ENCODE measurements at regions not wholly inside any gene's neighbourhood (a gene's known extent, or its start where the extent isn't known, plus 50 kb on each side); places are given as distances from the start of the nearest gene placed in this dataset.

DNA sequence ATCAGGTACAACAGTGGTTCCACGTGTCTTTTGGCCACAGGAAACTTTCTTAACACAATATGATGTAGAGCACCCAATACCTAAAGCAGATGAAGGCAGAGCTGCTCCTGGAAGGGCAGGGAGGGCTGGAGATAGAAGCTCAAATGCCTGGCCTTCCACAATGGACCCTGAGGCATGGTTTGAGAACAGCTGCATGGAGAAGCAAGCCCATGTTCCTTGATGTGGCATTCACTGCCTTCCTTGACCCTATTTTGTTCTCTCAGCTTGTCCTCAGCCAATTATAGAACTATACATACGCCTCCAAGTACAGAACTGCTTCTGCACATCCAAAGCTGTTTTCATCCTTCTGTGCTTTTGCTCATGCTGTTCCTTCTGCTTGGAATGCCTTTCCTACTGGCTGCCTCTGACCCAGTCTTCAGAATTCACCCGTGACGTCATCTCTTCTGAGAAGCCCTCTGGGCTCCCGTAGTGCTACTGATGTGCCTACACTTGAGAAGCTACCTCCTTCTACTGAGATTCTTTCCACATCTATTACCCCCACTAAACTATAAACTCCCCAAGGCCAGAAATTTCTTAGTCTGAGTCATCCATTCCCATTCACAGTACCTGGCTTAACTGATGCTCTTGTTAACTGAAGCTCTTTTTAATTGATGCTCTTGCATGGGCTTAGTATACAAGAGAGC, 69.9 kb downstream of the CHRNA1 start:
- TF ChIP-seq CTCF (IDR thresholded peaks at IDR 0.05 in 2 of 3, conservative IDR thresholded peaks at IDR 0.05 in 1 of 3; ENCODE audit: insufficient read depth in 2 of 3, low read depth in 1 of 3, low read length in 3 of 3) (no peak), POLR2A (conservative IDR thresholded peaks at IDR 0.05) (no peak)
